ENCODE measurements at regions not wholly inside any gene's neighbourhood (a gene's known extent, or its start where the extent isn't known, plus 50 kb on each side); places are given as distances from the start of the nearest gene placed in this dataset.

- TF ChIP-seq CTCF (IDR thresholded peaks at IDR 0.05): no peak
- TF ChIP-seq POLR2A (IDR thresholded peaks at IDR 0.05): no peak
- TF ChIP-seq EP300 (IDR thresholded peaks at IDR 0.05): no peak
Measured at GRCh38 chr14:71308671-71309070, 401.4 kb downstream of the PCNX1 start.
